Panc1 (cell line): ENCODE measurements at regions not wholly inside any gene's neighbourhood (a gene's known extent, or its start where the extent isn't known, plus 50 kb on each side); places are given as distances from the start of the nearest gene placed in this dataset.
"Not testable (repeated sequence)": the region's sequence is repeated elsewhere in the genome, so short reads cannot be mapped to it uniquely, and the experiment has no call there.

Experiments used
- ATAC-seq: fragments of 200-7000 bp; cut with Tn5 transposase; 2 replicates; pipeline ENCODE4 v1.9.1; 2020; ENCODE audit warnings: mild to moderate bottlenecking, moderate library complexity
- BruUV-seq: library from RNA; stranded (reverse); fragments of 400-500 nt; replicated peaks from 2 replicates; lab custom pipeline; 2021; lab: Mats Ljungman, UMichigan
- CTCF ChIA-PET: fragments of 300-600 bp; sonication (Branson Sonifier 250); formaldehyde crosslinking; loops from one replicate; lab custom pipeline; 2022; ENCODE audit warnings: antibody characterized with exemption; lab: Charles Lee
- POLR2A ChIA-PET: fragments of 300-600 bp; sonication (Branson Sonifier 250); formaldehyde crosslinking; loops from one replicate; lab custom pipeline; 2022; ENCODE audit warnings: antibody characterized with exemption; lab: Charles Lee
- DNase-seq: peaks from one replicate; pipeline ENCODE4 v3.0.0-alpha.2; 2010; ENCODE audit warnings: low read depth, low spot score
- H3K27ac ChIP-seq: 2 replicates; pipeline ENCODE4 v1.5.1; 2011; ENCODE audit warnings: mild to moderate bottlenecking, low read length, inconsistent platforms
- H3K27me3 ChIP-seq: fragments of 200-500 bp; sonication (Bioruptor generic); 2 replicates; pipeline ENCODE4 v1.6.0; 2014; ENCODE audit warnings: low read length, inconsistent platforms; ENCODE audit not compliant: control insufficient read depth, insufficient read depth
- H3K36me3 ChIP-seq: fragments of 200-500 bp; sonication (Bioruptor generic); 2 replicates; pipeline ENCODE4 v1.5.1; 2014; ENCODE audit warnings: inconsistent platforms, mild to moderate bottlenecking, low read length, moderate library complexity; ENCODE audit not compliant: control insufficient read depth, insufficient read depth
- H3K4me1 ChIP-seq: 2 replicates; pipeline ENCODE4 v1.5.1; 2011; ENCODE audit warnings: inconsistent platforms, mild to moderate bottlenecking, low read length, moderate library complexity; ENCODE audit not compliant: control insufficient read depth, insufficient read depth
- H3K4me3 ChIP-seq, 2 experiments: 2 replicates each; pipeline ENCODE4 v1.5.1; 2011 to 2012; ENCODE audit warnings: low read depth in 2 of 2, low read length in 2 of 2, mild to moderate bottlenecking in 2 of 2, inconsistent platforms in 1 of 2, moderate library complexity in 1 of 2
- H3K9me3 ChIP-seq: fragments of 200-500 bp; sonication (Bioruptor generic); 2 replicates; pipeline ENCODE4 v1.5.1; 2014; ENCODE audit warnings: low read depth, mild to moderate bottlenecking, inconsistent platforms, low read length, moderate library complexity; ENCODE audit not compliant: control insufficient read depth, insufficient read depth
- CTCF ChIP-seq: fragments of 450-650 bp; IDR thresholded peaks from 2 replicates; pipeline ENCODE4 v1.5.1; 2017; ENCODE audit warnings: mild to moderate bottlenecking
- POLR2AphosphoS5 ChIP-seq: IDR thresholded peaks from 2 replicates; pipeline ENCODE4 v1.6.1; 2012; ENCODE audit warnings: mild to moderate bottlenecking, low read depth, low read length, moderate library complexity
- REST ChIP-seq, 2 experiments: IDR thresholded peaks; 2 replicates each; pipeline ENCODE4 v1.6.1; 2011 to 2012; ENCODE audit warnings: low read depth in 2 of 2, control low read depth in 1 of 2, low read length in 1 of 2, mild to moderate bottlenecking in 1 of 2, moderate library complexity in 1 of 2; ENCODE audit not compliant: insufficient read depth in 1 of 2
- SIN3A ChIP-seq: IDR thresholded peaks from 2 replicates; pipeline ENCODE4 v1.6.1; 2012; ENCODE audit warnings: low read depth, mild to moderate bottlenecking, low read length, moderate library complexity, borderline replicate concordance; ENCODE audit not compliant: insufficient read depth
- TCF7L2 ChIP-seq: IDR thresholded peaks from 2 replicates; pipeline ENCODE4 v1.6.1; 2011; ENCODE audit warnings: mild to moderate bottlenecking, low read depth, low read length, inconsistent platforms
- in situ Hi-C: cut with HindIII; loops from 2 replicates; pipeline ENCODE4 v1.10.0; 2016; ENCODE audit warnings: low sequenced_read_pairs, low pct_unique_long_range_greater_than_20kb
- intact Hi-C: fragments of 100-400 bp; cut with micrococcal nuclease; formaldehyde crosslinking; loops from one replicate; pipeline ENCODE4 v1.10.0; 2022; ENCODE audit not compliant: unreplicated experiment

- TF ChIP-seq CTCF (no peak), POLR2AphosphoS5 (no peak), SIN3A (no peak), TCF7L2 (no peak), REST (IDR thresholded peaks at IDR 0.05; ENCODE audit: insufficient read depth in 1 of 2, low read depth in 2 of 2, low read length in 1 of 2) (no peak)
- CTCF ChIA-PET: no interaction called here
- in situ Hi-C loops (no loop called here), intact Hi-C loops (no loop called here)
- H3K4me1 ChIP-seq: no peaks in the 10 kb centered on the region
- no peaks in the 10 kb centered on the region; the same call in 1 of the 2 replicates for H3K27me3 ChIP-seq
- DNase-seq (no peak), ATAC-seq (no peak)
- no peaks in the 10 kb centered on the region for H3K36me3 ChIP-seq
- POLR2A ChIA-PET: no interaction called here
- BruUV-seq: no TSS peak
- H3K4me3 ChIP-seq: no peak overlapping the region
- no peak overlapping the region for H3K27ac ChIP-seq
- no peaks in the 10 kb centered on the region for H3K9me3 ChIP-seq
These were observed 152.0 kb downstream of the LMLN start for GRCh38 chr3:198112031-198112430.

- ChIA-PET POLR2A (no interaction called here), CTCF (no interaction called here)
- Histone ChIP-seq H3K36me3 (no peaks in the 10 kb centered on the region), H3K27ac (no peak overlapping the region), H3K4me3 (no peak overlapping the region), H3K27me3 (no peaks in the 10 kb centered on the region; the same call in none of the 2 replicates), H3K9me3 (no peaks in the 10 kb centered on the region), H3K4me1 (no peaks in the 10 kb centered on the region)
- intact Hi-C loops: no loop called here
- ATAC-seq (no peak), DNase-seq (no peak)
- no TSS peak for BruUV-seq
- in situ Hi-C loops: no loop called here
- TF ChIP-seq TCF7L2: no peak
- TF ChIP-seq REST (IDR thresholded peaks at IDR 0.05; ENCODE audit: insufficient read depth in 1 of 2, low read depth in 2 of 2, low read length in 1 of 2): no peak
- no peak for TF ChIP-seq CTCF
- TF ChIP-seq POLR2AphosphoS5: no peak
- TF ChIP-seq SIN3A: no peak
These were observed 153.4 kb downstream of the LMLN start for GRCh38 chr3:198113206-198114053.

- in situ Hi-C loops, BruUV-seq, intact Hi-C loops, H3K4me3 ChIP-seq, POLR2A ChIA-PET, H3K4me1 ChIP-seq, CTCF ChIA-PET, DNase-seq, H3K27ac ChIP-seq, H3K36me3 ChIP-seq, H3K27me3 ChIP-seq, H3K9me3 ChIP-seq, ATAC-seq: not testable (repeated sequence)
These were observed 154.5 kb downstream of the LMLN start for GRCh38 chr3:198114516-198114915.
